Keratinocyte (primary cell): ENCODE measurements at regions not wholly inside any gene's neighbourhood (a gene's known extent, or its start where the extent isn't known, plus 50 kb on each side); places are given as distances from the start of the nearest gene placed in this dataset.

ENCODE experiments used
- DNase-seq: peaks from one replicate; pipeline ENCODE4 v3.0.0-alpha.2; 2011; ENCODE audit warnings: low read depth, missing footprints, low spot score
- FAIRE-seq: peaks from 2 replicates; lab custom pipeline; 2011; peaks lifted over from hg19 to GRCh38; lab: Jason Lieb, UNC
- H2AFZ ChIP-seq: 2 replicates; pipeline ENCODE4 v1.6.0; 2012; ENCODE audit warnings: low read length, control low read depth, inconsistent platforms; ENCODE audit not compliant: control insufficient read depth
- H3K27ac ChIP-seq: 2 replicates; pipeline ENCODE4 v1.5.1; 2011; ENCODE audit warnings: low read length; ENCODE audit not compliant: control insufficient read depth, insufficient read depth
- H3K27me3 ChIP-seq: 3 replicates; pipeline ENCODE4 v1.6.0; 2011; ENCODE audit warnings: low read length; ENCODE audit not compliant: control insufficient read depth, insufficient read depth; ENCODE audit errors: extremely low read depth
- H3K36me3 ChIP-seq, 2 experiments: 2 replicates in 1 of 2; 3 replicates in 1 of 2; pipeline ENCODE4 v1.5.1; 2011; ENCODE audit warnings: low read length in 2 of 2, mild to moderate bottlenecking in 1 of 2; ENCODE audit not compliant: control insufficient read depth in 2 of 2, insufficient read depth in 2 of 2; ENCODE audit errors: extremely low read depth in 1 of 2
- H3K4me1 ChIP-seq: 3 replicates; pipeline ENCODE4 v1.5.1; 2011; ENCODE audit warnings: low read length; ENCODE audit not compliant: control insufficient read depth, insufficient read depth; ENCODE audit errors: extremely low read depth
- H3K4me2 ChIP-seq: 3 replicates; pipeline ENCODE4 v1.6.0; 2011; ENCODE audit warnings: low read depth, low read length; ENCODE audit not compliant: control insufficient read depth, insufficient read depth; ENCODE audit errors: extremely low read depth
- H3K4me3 ChIP-seq, 3 experiments: fragments of 200-600 bp in 1 of 3; sonication (generic) in 1 of 3; 2 replicates in 2 of 3; 3 replicates in 1 of 3; pipeline ENCODE4 v1.5.1; 2011 to 2016; ENCODE audit warnings: low read length in 3 of 3, mild to moderate bottlenecking in 3 of 3, control low read depth in 2 of 3, inconsistent platforms in 1 of 3, low read depth in 1 of 3, mixed read lengths in 1 of 3, mixed run types in 1 of 3, moderate library complexity in 1 of 3; ENCODE audit not compliant: control insufficient read depth in 2 of 3, insufficient read depth in 2 of 3; ENCODE audit errors: extremely low read depth in 1 of 3
- H3K79me2 ChIP-seq: 2 replicates; pipeline ENCODE4 v1.6.0; 2012; ENCODE audit warnings: low read length; ENCODE audit not compliant: control insufficient read depth, insufficient read depth
- H3K9ac ChIP-seq: 3 replicates; pipeline ENCODE4 v1.6.0; 2011; ENCODE audit warnings: low read length; ENCODE audit not compliant: control insufficient read depth, insufficient read depth; ENCODE audit errors: extremely low read depth
- H3K9me1 ChIP-seq: 3 replicates; pipeline ENCODE4 v1.6.0; 2011; ENCODE audit warnings: low read length; ENCODE audit not compliant: control insufficient read depth, insufficient read depth; ENCODE audit errors: extremely low read depth
- H3K9me3 ChIP-seq: 2 replicates; pipeline ENCODE4 v1.5.1; 2012; ENCODE audit warnings: low read depth, low read length; ENCODE audit not compliant: control insufficient read depth
- H4K20me1 ChIP-seq: 3 replicates; pipeline ENCODE4 v1.6.0; 2011; ENCODE audit warnings: low read length; ENCODE audit not compliant: control insufficient read depth, insufficient read depth; ENCODE audit errors: extremely low read depth
- EZH2 ChIP-seq: IDR thresholded peaks from one replicate; pipeline ENCODE4 v1.6.1; 2012; ENCODE audit warnings: inconsistent platforms, mild to moderate bottlenecking, low read length, moderate library complexity
- dilution Hi-C: fragments of 300-500 bp; cut with MboI; formaldehyde crosslinking; loops from one replicate; pipeline ENCODE4 v1.7.0; 2020; ENCODE audit warnings: low sequenced_read_pairs; ENCODE audit not compliant: extremely low pct_ligation_motif_present
- TF ChIP-seq, protein P1 (sequence below), 3 experiments: IDR thresholded peaks in 1 of 3; conservative IDR thresholded peaks in 1 of 3; optimal IDR thresholded peaks in 1 of 3; 2 replicates in 2 of 3; 3 replicates in 1 of 3; pipeline versions ENCODE3 to v1.5.1; 2011; ENCODE audit warnings: low read length in 3 of 3, mild to moderate bottlenecking in 3 of 3, moderate library complexity in 2 of 3, control low read depth in 1 of 3, inconsistent platforms in 1 of 3; ENCODE audit not compliant: insufficient read depth in 2 of 3; ENCODE audit errors: extremely low read depth in 1 of 3

DNA sequence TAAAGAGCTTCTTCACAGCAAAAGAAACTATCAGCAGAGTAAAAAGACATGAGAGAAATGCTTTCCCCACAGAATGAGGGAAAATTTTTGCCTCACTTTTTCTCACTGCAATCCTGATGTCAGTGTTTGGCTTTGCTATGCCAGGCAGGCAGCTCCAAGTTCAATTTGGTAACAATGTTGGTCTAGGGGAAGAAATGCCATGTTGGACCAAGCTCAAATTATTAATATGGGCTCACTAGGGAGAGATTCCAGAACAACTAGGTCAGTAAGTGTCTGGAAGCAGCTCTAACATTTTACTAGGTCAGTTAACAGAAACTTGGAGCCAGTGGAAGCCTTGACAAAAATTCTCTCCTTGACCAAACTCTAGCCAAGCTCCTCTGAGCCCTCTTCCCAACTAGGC lies 95.4 kb downstream of the NAF1 start:
- dilution Hi-C loops = no loop called here
- H3K79me2 ChIP-seq = no peaks in the 10 kb centered on the region

DNA sequence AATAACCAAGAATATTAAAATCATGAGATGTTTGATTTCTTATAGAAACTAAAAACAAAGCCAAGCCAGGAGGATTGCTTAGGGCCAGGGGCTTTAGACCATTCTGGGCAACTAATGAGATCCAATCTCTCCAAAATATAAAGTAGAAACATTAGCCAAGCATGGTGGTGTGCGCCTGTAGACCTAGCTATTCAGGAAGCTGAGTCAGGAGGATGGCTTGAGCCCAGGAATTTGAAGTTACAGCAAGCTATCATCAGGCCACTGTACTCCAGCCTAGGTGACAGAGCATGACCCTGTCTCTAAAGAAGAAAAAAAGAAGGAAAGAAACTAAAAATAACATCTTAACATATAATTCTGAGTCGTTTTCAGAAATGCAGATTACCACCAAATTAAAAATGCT lies 96.7 kb downstream of the NAF1 start:
- H3K4me3 ChIP-seq = no peak overlapping the region
- dilution Hi-C loops = no loop called here
- H3K79me2 ChIP-seq = no peaks in the 10 kb centered on the region
- no peaks in the 10 kb centered on the region for H3K36me3 ChIP-seq
- no peaks in the 10 kb centered on the region for H3K9me3 ChIP-seq
- H4K20me1 ChIP-seq = no peaks in the 10 kb centered on the region
- no peak for FAIRE-seq
- TF ChIP-seq EZH2 = no peak
- TF ChIP-seq, protein P1, sequence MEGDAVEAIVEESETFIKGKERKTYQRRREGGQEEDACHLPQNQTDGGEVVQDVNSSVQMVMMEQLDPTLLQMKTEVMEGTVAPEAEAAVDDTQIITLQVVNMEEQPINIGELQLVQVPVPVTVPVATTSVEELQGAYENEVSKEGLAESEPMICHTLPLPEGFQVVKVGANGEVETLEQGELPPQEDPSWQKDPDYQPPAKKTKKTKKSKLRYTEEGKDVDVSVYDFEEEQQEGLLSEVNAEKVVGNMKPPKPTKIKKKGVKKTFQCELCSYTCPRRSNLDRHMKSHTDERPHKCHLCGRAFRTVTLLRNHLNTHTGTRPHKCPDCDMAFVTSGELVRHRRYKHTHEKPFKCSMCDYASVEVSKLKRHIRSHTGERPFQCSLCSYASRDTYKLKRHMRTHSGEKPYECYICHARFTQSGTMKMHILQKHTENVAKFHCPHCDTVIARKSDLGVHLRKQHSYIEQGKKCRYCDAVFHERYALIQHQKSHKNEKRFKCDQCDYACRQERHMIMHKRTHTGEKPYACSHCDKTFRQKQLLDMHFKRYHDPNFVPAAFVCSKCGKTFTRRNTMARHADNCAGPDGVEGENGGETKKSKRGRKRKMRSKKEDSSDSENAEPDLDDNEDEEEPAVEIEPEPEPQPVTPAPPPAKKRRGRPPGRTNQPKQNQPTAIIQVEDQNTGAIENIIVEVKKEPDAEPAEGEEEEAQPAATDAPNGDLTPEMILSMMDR (optimal IDR thresholded peaks at IDR 0.05 in 1 of 3, IDR thresholded peaks at IDR 0.05 in 1 of 3, conservative IDR thresholded peaks at IDR 0.05 in 1 of 3; ENCODE audit: extremely low read depth in 1 of 3, insufficient read depth in 2 of 3, low read length in 3 of 3) = no peak
- H3K27ac ChIP-seq = no peak overlapping the region
- no peaks in the 10 kb centered on the region for H3K27me3 ChIP-seq
- no peak for DNase-seq
- H3K9ac ChIP-seq = no peak overlapping the region
- H3K4me1 ChIP-seq = no peaks in the 10 kb centered on the region
- no peak overlapping the region for H2AFZ ChIP-seq
- no peaks in the 10 kb centered on the region for H3K9me1 ChIP-seq
- no peak overlapping the region for H3K4me2 ChIP-seq

More for the DNA sequence above, 95.4 kb downstream of the NAF1 start:
- Histone ChIP-seq H3K9ac (no peak overlapping the region), H3K27ac (no peak overlapping the region), H3K4me3 (no peak overlapping the region), H3K36me3 (no peaks in the 10 kb centered on the region), H3K9me3 (no peaks in the 10 kb centered on the region), H4K20me1 (no peaks in the 10 kb centered on the region), H3K4me1 (no peaks in the 10 kb centered on the region), H3K27me3 (no peaks in the 10 kb centered on the region), H3K9me1 (no peaks in the 10 kb centered on the region), H2AFZ (no peak overlapping the region), H3K4me2 (no peak overlapping the region)
- FAIRE-seq (no peak), DNase-seq (no peak)
- TF ChIP-seq, protein P1 (optimal IDR thresholded peaks at IDR 0.05 in 1 of 3, IDR thresholded peaks at IDR 0.05 in 1 of 3, conservative IDR thresholded peaks at IDR 0.05 in 1 of 3; ENCODE audit: extremely low read depth in 1 of 3, insufficient read depth in 2 of 3, low read length in 3 of 3) = no peak
- TF ChIP-seq EZH2 = no peak
